ENCODE measurements at regions not wholly inside any gene's neighbourhood (a gene's known extent, or its start where the extent isn't known, plus 50 kb on each side); places are given as distances from the start of the nearest gene placed in this dataset.

DNA sequence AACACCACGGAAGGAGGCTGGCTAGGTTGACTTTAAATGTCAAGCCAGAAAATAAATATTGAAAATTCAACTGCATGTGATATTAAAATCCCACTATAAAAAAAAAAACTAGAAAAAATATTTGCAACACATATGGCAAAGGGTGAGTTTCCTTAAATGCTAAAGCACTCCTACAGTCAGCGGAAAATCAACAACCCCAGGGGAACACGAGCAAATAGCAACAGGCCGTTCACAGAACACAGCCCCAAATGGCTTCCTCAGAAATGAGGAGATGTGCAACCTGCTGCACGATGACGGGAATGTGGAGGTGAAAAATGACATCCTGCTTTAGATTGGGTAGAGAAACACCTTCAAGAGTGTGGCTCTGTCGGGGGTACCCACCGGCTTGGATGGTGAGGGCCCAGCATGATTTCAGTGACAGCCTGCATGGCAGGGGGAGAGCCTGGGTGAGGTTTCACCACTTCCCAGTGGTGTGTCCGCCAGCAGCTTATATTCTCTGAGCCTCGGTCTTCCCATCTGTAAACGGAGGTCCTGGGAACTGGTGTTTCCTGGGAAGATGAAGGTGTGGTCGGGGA lies 157.9 kb upstream of the GLI2 start:
- Histone ChIP-seq H3K4me1 (replicated peaks in 1 of 4; ENCODE audit: control insufficient read depth in 3 of 4, insufficient read depth in 4 of 4, low read length in 3 of 4) (peaks cover 0 to 3% (median 2%) of the 10 kb centered on the region in 4 experiments; a peak in 4 of 7 replicates), H4K5ac (ENCODE audit: insufficient read length, low read depth, low read length) (no peak overlapping the region), H3K23ac (ENCODE audit: insufficient read length) (no peak overlapping the region), H4K20me1 (replicated peaks in 1 of 2; ENCODE audit: control insufficient read depth in 1 of 2, insufficient read depth in 2 of 2, low read length in 2 of 2) (peaks cover 0 to 2% of the 10 kb centered on the region in 2 experiments), H3K4me2 (ENCODE audit: insufficient read depth in 1 of 2, low read depth in 2 of 2, low read length in 2 of 2) (peak overlapping the region in 1 of 2 experiments; percentile 67; a peak in 1 of 4 replicates), H3K36me3 (ENCODE audit: control insufficient read depth in 2 of 4, insufficient read depth in 4 of 4, low read length in 3 of 4) (no peaks in the 10 kb centered on the region), H3K56ac (replicated peaks; ENCODE audit: insufficient read length, low read depth, low read length) (no peak overlapping the region), H3K27ac (ENCODE audit: low read depth, low read length) (no peak overlapping the region), H3K9ac (replicated peaks in 1 of 4; ENCODE audit: extremely low read depth in 1 of 4, low read depth in 3 of 4, low read length in 3 of 4) (no peak overlapping the region), H2AK5ac (ENCODE audit: low read depth, low read length) (no peak overlapping the region), H3K79me2 (ENCODE audit: control insufficient read depth in 1 of 2, insufficient read depth in 2 of 2, low read length in 2 of 2) (no peaks in the 10 kb centered on the region), H4K8ac (ENCODE audit: extremely low read depth, insufficient read depth, low read length) (no peak overlapping the region; the same call in 1 of the 2 replicates), H2AFZ (ENCODE audit: low read length) (no peak overlapping the region), H3K79me1 (ENCODE audit: low read depth, low read length) (no peaks in the 10 kb centered on the region), H3K14ac (ENCODE audit: insufficient read length) (no peak overlapping the region), H3K4me3 (ENCODE audit: extremely low read depth in 1 of 4, insufficient read depth in 2 of 4, low read depth in 3 of 4, low read length in 4 of 4) (no peak overlapping the region), H3K23me2 (ENCODE audit: low read depth, low read length) (no peaks in the 10 kb centered on the region; the same call in 1 of the 2 replicates), H4K91ac (replicated peaks; ENCODE audit: insufficient read length, low read length) (no peak overlapping the region), H3K9me3 (ENCODE audit: insufficient read depth in 2 of 2, low read depth in 1 of 2, low read length in 1 of 2) (no peaks in the 10 kb centered on the region), H2BK15ac (ENCODE audit: low read length) (no peak overlapping the region), H2BK20ac (ENCODE audit: low read length) (no peak overlapping the region), H2BK120ac (replicated peaks; ENCODE audit: low read depth, low read length) (no peak overlapping the region), H2BK5ac (ENCODE audit: low read depth, low read length) (no peak overlapping the region), H3K27me3 (replicated peaks in 1 of 4; ENCODE audit: control insufficient read depth in 3 of 4, extremely low read depth in 1 of 4, insufficient read depth in 3 of 4, low read length in 3 of 4) (peaks cover 0 to 65% (median 25%) of the 10 kb centered on the region in 4 experiments; a peak in 6 of 7 replicates), H3K4ac (replicated peaks; ENCODE audit: insufficient read length, low read depth, low read length) (no peak overlapping the region), H2BK12ac (ENCODE audit: low read depth, low read length) (no peak overlapping the region), H3K18ac (ENCODE audit: extremely low read depth, low read length) (no peak overlapping the region)
- ChIA-PET POLR2A (ENCODE audit: partially characterized antibody) (no interaction called here), CTCF (ENCODE audit: partially characterized antibody) (interaction anchor here (1.5 kb wide), 1 partner anchor 8 kb away, joined by 5 read pairs; no protein-coding TSS in a partner anchor)
- DNase-seq (ENCODE audit: low read depth in 1 of 2, low spot score in 2 of 2), result no peak
- no peak for FAIRE-seq
- WGBS, 2 experiments (ENCODE audit: extremely low coverage in 1 of 2, insufficient coverage in 1 of 2, insufficient read length in 1 of 2, insufficient replicate concordance in 2 of 2, low coverage in 1 of 2, low lambda C conversion rate in 2 of 2, missing lambda C conversion rate in 1 of 2), result 94% methylated on average over 12 of the region's 12 CpGs; no CpG with 5 or more reads in 1 of the 2 experiments
- TF ChIP-seq TCF12 (IDR thresholded peaks at IDR 0.05; ENCODE audit: low read depth, low read length), result no peak
- TF ChIP-seq POLR2AphosphoS5 (IDR thresholded peaks at IDR 0.05; ENCODE audit: low read depth, low read length), result no peak
- no peak for TF ChIP-seq POLR2A (IDR thresholded peaks at IDR 0.05; ENCODE audit: control extremely low read depth in 1 of 2, low read depth in 2 of 2, low read length in 2 of 2)
- no peak for TF ChIP-seq SP1 (IDR thresholded peaks at IDR 0.05; ENCODE audit: low read depth, low read length)
- TF ChIP-seq EGR1 (IDR thresholded peaks at IDR 0.05; ENCODE audit: borderline replicate concordance, low read depth, low read length), result no peak
- TF ChIP-seq SIRT6 (IDR thresholded peaks at IDR 0.05; ENCODE audit: low read length), result no peak
- TF ChIP-seq SAP30 (IDR thresholded peaks at IDR 0.05; ENCODE audit: insufficient read depth, insufficient replicate concordance, low read length), result no peak
- no peak for TF ChIP-seq SIN3A (conservative IDR thresholded peaks at IDR 0.05 in 1 of 2, IDR thresholded peaks at IDR 0.05 in 1 of 2; ENCODE audit: low read depth in 1 of 2, low read length in 2 of 2)
- TF ChIP-seq TBP (IDR thresholded peaks at IDR 0.05; ENCODE audit: low read depth, low read length), result no peak
- TF ChIP-seq SUZ12 (IDR thresholded peaks at IDR 0.05; ENCODE audit: low read length), result no peak
- TF ChIP-seq ATF3 (IDR thresholded peaks at IDR 0.05; ENCODE audit: insufficient read depth, low read depth, low read length), result no peak
- TF ChIP-seq SP2 (IDR thresholded peaks at IDR 0.05; ENCODE audit: low read length), result no peak
- no peak for TF ChIP-seq FOSL1 (IDR thresholded peaks at IDR 0.05; ENCODE audit: insufficient read depth, low read depth, low read length)
